K562 (cell line): ENCODE measurements at regions not wholly inside any gene's neighbourhood (a gene's known extent, or its start where the extent isn't known, plus 50 kb on each side); places are given as distances from the start of the nearest gene placed in this dataset.

Source experiments
- ATAC-seq: fragments of 200-7000 bp; cut with Tn5 transposase; 3 replicates; pipeline ENCODE4 v1.9.1; 2020; ENCODE audit warnings: moderate library complexity
- BruUV-seq: library from RNA; stranded (reverse); fragments of 400-500 nt; replicated peaks from 2 replicates; lab custom pipeline; 2021; lab: Mats Ljungman, UMichigan
- CTCF ChIA-PET: fragments of 300-600 bp; formaldehyde crosslinking; extraction: SDS; loops from one replicate; lab custom pipeline; 2021; ENCODE audit warnings: low intra/inter-chr PET ratio; lab: Yijun Ruan, JAX
- POLR2A ChIA-PET: fragments of 300-600, 350-650 bp; sonication (Branson Sonifier 250); formaldehyde crosslinking; extraction: SDS; loops from one replicate; lab custom pipeline; 2021; ENCODE audit warnings: antibody characterized with exemption, inconsistent platforms; lab: Yijun Ruan, JAX
- DNase-seq, 4 experiments: peaks; one replicate each; pipeline versions ENCODE4 v3.0.0 to v3.0.0-alpha.2; 2011 to 2018; ENCODE audit warnings: low spot score in 3 of 4, mixed read lengths in 3 of 4; ENCODE audit errors: extremely low read depth in 1 of 4
- FAIRE-seq: peaks from 2 replicates; lab custom pipeline; 2011; peaks lifted over from hg19 to GRCh38; lab: Jason Lieb, UNC
- H2AFZ ChIP-seq: 2 replicates; pipeline ENCODE4 v1.6.0; 2011; ENCODE audit warnings: low read depth, low read length, control low read depth, inconsistent platforms
- H3K27ac ChIP-seq: fragments of 200-600 bp; 3 replicates; pipeline ENCODE4 v1.8.0; 2011; ENCODE audit warnings: low read depth, mild to moderate bottlenecking, control low read depth, inconsistent platforms, low read length, moderate library complexity, mixed read lengths; ENCODE audit errors: extremely low read depth
- H3K27me3 ChIP-seq, 2 experiments: fragments of 300-600 bp in 1 of 2; 2 replicates in 1 of 2; 3 replicates in 1 of 2; pipeline versions ENCODE4 v1.6.0 to v1.8.0; 2011; ENCODE audit warnings: inconsistent platforms in 2 of 2, low read length in 2 of 2, mild to moderate bottlenecking in 1 of 2, mixed read lengths in 1 of 2, moderate library complexity in 1 of 2; ENCODE audit not compliant: control insufficient read depth in 2 of 2, insufficient read depth in 2 of 2
- H3K36me3 ChIP-seq: fragments of 300-600 bp; 3 replicates; pipeline ENCODE4 v1.8.0; 2011; ENCODE audit warnings: mild to moderate bottlenecking, low read length, inconsistent platforms; ENCODE audit not compliant: control insufficient read depth, insufficient read depth
- H3K4me1 ChIP-seq, 2 experiments: fragments of 200-600 bp in 1 of 2; replicated peaks in 1 of 2; 2 replicates in 1 of 2; 3 replicates in 1 of 2; pipeline versions ENCODE4 v1.5.1 to v1.8.0; 2011; ENCODE audit warnings: inconsistent platforms in 2 of 2, low read length in 2 of 2, mild to moderate bottlenecking in 1 of 2, mixed read lengths in 1 of 2, moderate library complexity in 1 of 2; ENCODE audit not compliant: control insufficient read depth in 2 of 2, insufficient read depth in 2 of 2
- H3K4me2 ChIP-seq: 2 replicates; pipeline ENCODE4 v1.6.1; 2011; ENCODE audit warnings: low read length, control low read depth, inconsistent platforms, mixed read lengths; ENCODE audit not compliant: insufficient read depth
- H3K4me3 ChIP-seq: fragments of 200-600 bp; sonication (generic), shearing (Covaris generic); 2 replicates; pipeline ENCODE4 v1.5.1; 2016; ENCODE audit warnings: control low read depth, inconsistent platforms
- H3K79me2 ChIP-seq: fragments of 200-600 bp; 3 replicates; pipeline ENCODE4 v1.8.0; 2011; ENCODE audit warnings: low read length, inconsistent platforms; ENCODE audit not compliant: control insufficient read depth, insufficient read depth
- H3K9ac ChIP-seq, 2 experiments: 2 replicates each; pipeline versions ENCODE4 v1.6.0 to v1.6.1; 2011; ENCODE audit warnings: low read depth in 2 of 2, low read length in 2 of 2, control low read depth in 1 of 2, inconsistent platforms in 1 of 2, mild to moderate bottlenecking in 1 of 2, mixed read lengths in 1 of 2; ENCODE audit not compliant: insufficient read depth in 1 of 2
- H3K9me1 ChIP-seq: one replicate; pipeline ENCODE4 v1.6.0; 2011; ENCODE audit warnings: inconsistent platforms, mild to moderate bottlenecking, low read length, moderate library complexity; ENCODE audit not compliant: control insufficient read depth, insufficient read depth
- H3K9me3 ChIP-seq: replicated peaks from 2 replicates; pipeline ENCODE4 v1.5.1; 2011; ENCODE audit warnings: low read depth, low read length, inconsistent platforms; ENCODE audit not compliant: control insufficient read depth, insufficient read depth
- H4K20me1 ChIP-seq: replicated peaks from 2 replicates; pipeline ENCODE4 v1.6.1; 2011; ENCODE audit warnings: low read length, inconsistent platforms, mixed read lengths; ENCODE audit not compliant: control insufficient read depth, insufficient read depth
- KLF1 ChIP-seq: fragments of 450-650 bp; IDR thresholded peaks from 2 replicates; pipeline ENCODE4 v1.6.1; 2016; ENCODE audit warnings: missing genetic modification characterization, missing compliant biosample characterization
- RBM17 ChIP-seq: fragments of 200-400 bp; formaldehyde crosslinking; IDR thresholded peaks from 2 replicates; pipeline ENCODE4 v1.6.1; 2017; ENCODE audit warnings: low read depth, mild to moderate bottlenecking, low read length, borderline replicate concordance
- SPI1 ChIP-seq: IDR thresholded peaks from 2 replicates; pipeline ENCODE4 v1.6.1; 2011; ENCODE audit warnings: low read depth, low read length, control low read depth, borderline replicate concordance
- ZNF165 ChIP-seq: fragments of 250-450 bp; sonication (Bioruptor Pico); IDR thresholded peaks from 2 replicates; pipeline ENCODE4 v1.4.0; 2020; ENCODE audit warnings: borderline replicate concordance
- ZNF507 ChIP-seq: conservative IDR thresholded peaks from 2 replicates; pipeline ENCODE4 v1.6.1; 2017; ENCODE audit warnings: missing genetic modification characterization, missing compliant biosample characterization
- WGBS: fragments of 100-300 bp; shearing (Covaris generic); methylation state at CpG from one replicate; pipeline ENCODE4 v1.1.6; 2016; ENCODE audit warnings: low coverage, mixed read lengths; ENCODE audit not compliant: insufficient coverage; ENCODE audit errors: missing lambda C conversion rate; 5-methylcytosine and 5-hydroxymethylcytosine counted together
- in situ Hi-C: fragments of 300-500 bp; cut with MboI; formaldehyde crosslinking; loops from 4 replicates; pipeline ENCODE4 v1.15.0; 2018; ENCODE audit warnings: inconsistent platforms, mixed read lengths
- intact Hi-C: fragments of 100-400 bp; cut with micrococcal nuclease; formaldehyde crosslinking; loops from 2 replicates; pipeline ENCODE4 v1.14.2; 2022
- TF ChIP-seq, protein P1 (sequence below): IDR thresholded peaks from 2 replicates; pipeline ENCODE4 v1.6.1; 2012; ENCODE audit warnings: low read depth, low read length, improper control_type of control experiment, borderline replicate concordance
- TF ChIP-seq, protein P2 (sequence below), 2 experiments: fragments of 450-650 bp; IDR thresholded peaks; 2 replicates each; pipeline ENCODE4 v1.6.1; 2018; ENCODE audit warnings: mild to moderate bottlenecking in 2 of 2, low read depth in 1 of 2; ENCODE audit not compliant: partially characterized antibody in 2 of 2
- TF ChIP-seq, protein P3 (sequence below), 2 experiments: fragments of 450-650 bp; conservative IDR thresholded peaks; 2 replicates each; pipeline ENCODE4 v1.6.1; 2017; ENCODE audit warnings: mild to moderate bottlenecking in 2 of 2, moderate library complexity in 2 of 2

DNA sequence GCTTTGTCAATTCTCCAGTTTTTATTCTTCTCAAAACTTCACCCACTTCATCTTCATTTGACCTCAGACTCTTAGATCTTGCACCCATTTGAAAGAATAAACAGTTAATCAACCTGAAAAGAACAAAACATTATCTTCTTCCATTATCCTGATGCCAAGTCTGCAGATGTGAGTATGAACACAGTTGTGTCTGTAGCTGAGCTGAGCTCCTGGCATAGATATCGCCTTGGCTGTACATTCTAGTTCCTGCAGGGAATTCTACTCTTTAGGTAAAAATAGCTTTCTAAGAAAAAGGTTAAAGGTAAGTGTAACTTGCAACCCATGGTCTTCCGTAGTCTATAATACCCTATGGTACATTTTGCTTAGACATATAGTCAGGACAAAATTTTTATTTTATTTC, 169.7 kb downstream of the KCNA5 start:
- in situ Hi-C loops (no loop called here), intact Hi-C loops (no loop called here)
- H3K9me3 ChIP-seq, result no peaks in the 10 kb centered on the region
- H3K79me2 ChIP-seq, result no peaks in the 10 kb centered on the region
- no peak overlapping the region for H3K9ac ChIP-seq
- H3K4me1 ChIP-seq, result no peaks in the 10 kb centered on the region; a peak in 1 of 5 replicates
- H3K4me2 ChIP-seq, result no peak overlapping the region
- BruUV-seq, result no TSS peak
- FAIRE-seq (no peak), DNase-seq (no peak), ATAC-seq (no peak)
- no peaks in the 10 kb centered on the region for H3K9me1 ChIP-seq
- H3K4me3 ChIP-seq, result no peak overlapping the region
- ChIA-PET POLR2A (interaction anchor here (0.6 kb wide), 1 partner anchor 588 kb away, joined by 4 read pairs; no protein-coding TSS in a partner anchor), CTCF (no interaction called here)
- no peak overlapping the region for H2AFZ ChIP-seq
- TF ChIP-seq ZNF165 (CRISPR knock-in tag), result no peak
- peaks cover 0 to 4% of the 10 kb centered on the region in 2 experiments; a peak in 1 of 5 replicates for H3K27me3 ChIP-seq
- no peaks in the 10 kb centered on the region for H4K20me1 ChIP-seq
- no peak overlapping the region for H3K27ac ChIP-seq
- no peaks in the 10 kb centered on the region for H3K36me3 ChIP-seq
- WGBS, result 8% methylated on average over 2 of the region's 2 CpGs

DNA sequence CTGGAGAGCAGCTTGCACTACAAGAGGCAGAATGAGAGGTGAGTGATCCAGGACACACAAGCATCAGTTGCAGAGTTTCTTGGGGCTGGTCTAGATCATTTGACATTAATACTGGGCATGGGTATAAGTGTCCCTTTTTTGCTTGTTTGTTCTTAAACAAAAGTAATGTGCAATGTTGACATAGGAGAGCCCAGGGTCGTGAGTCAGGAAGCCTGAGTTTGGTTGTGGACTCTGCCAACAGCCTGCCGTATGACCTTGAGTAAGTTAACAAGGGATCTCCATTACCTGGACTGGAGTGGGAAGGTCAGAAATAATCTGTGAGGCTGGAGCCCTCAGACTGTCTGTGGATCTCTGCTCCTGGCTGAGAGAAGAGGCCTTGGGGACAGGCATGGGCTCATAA, 170.3 kb downstream of the KCNA5 start:
- 19% methylated on average over 2 of the region's 2 CpGs for WGBS
- in situ Hi-C loops, result no loop called here
- no peak for FAIRE-seq
- no peak for TF ChIP-seq KLF1
- TF ChIP-seq, protein P1, sequence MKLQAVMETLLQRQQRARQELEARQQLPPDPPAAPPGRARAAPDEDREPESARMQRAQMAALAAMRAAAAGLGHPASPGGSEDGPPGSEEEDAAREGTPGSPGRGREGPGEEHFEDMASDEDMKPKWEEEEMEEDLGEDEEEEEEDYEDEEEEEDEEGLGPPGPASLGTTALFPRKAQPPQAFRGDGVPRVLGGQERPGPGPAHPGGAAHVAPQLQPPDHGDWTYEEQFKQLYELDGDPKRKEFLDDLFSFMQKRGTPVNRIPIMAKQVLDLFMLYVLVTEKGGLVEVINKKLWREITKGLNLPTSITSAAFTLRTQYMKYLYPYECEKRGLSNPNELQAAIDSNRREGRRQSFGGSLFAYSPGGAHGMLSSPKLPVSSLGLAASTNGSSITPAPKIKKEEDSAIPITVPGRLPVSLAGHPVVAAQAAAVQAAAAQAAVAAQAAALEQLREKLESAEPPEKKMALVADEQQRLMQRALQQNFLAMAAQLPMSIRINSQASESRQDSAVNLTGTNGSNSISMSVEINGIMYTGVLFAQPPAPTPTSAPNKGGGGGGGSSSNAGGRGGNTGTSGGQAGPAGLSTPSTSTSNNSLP, result no peak
- TF ChIP-seq SPI1, result no peak
- no peak for TF ChIP-seq RBM17
- TF ChIP-seq, protein P2, sequence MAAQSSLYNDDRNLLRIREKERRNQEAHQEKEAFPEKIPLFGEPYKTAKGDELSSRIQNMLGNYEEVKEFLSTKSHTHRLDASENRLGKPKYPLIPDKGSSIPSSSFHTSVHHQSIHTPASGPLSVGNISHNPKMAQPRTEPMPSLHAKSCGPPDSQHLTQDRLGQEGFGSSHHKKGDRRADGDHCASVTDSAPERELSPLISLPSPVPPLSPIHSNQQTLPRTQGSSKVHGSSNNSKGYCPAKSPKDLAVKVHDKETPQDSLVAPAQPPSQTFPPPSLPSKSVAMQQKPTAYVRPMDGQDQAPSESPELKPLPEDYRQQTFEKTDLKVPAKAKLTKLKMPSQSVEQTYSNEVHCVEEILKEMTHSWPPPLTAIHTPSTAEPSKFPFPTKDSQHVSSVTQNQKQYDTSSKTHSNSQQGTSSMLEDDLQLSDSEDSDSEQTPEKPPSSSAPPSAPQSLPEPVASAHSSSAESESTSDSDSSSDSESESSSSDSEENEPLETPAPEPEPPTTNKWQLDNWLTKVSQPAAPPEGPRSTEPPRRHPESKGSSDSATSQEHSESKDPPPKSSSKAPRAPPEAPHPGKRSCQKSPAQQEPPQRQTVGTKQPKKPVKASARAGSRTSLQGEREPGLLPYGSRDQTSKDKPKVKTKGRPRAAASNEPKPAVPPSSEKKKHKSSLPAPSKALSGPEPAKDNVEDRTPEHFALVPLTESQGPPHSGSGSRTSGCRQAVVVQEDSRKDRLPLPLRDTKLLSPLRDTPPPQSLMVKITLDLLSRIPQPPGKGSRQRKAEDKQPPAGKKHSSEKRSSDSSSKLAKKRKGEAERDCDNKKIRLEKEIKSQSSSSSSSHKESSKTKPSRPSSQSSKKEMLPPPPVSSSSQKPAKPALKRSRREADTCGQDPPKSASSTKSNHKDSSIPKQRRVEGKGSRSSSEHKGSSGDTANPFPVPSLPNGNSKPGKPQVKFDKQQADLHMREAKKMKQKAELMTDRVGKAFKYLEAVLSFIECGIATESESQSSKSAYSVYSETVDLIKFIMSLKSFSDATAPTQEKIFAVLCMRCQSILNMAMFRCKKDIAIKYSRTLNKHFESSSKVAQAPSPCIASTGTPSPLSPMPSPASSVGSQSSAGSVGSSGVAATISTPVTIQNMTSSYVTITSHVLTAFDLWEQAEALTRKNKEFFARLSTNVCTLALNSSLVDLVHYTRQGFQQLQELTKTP (IDR thresholded peaks at IDR 0.05; ENCODE audit: low read depth in 1 of 2, partially characterized antibody in 2 of 2), result no peak
- TF ChIP-seq, protein P3, sequence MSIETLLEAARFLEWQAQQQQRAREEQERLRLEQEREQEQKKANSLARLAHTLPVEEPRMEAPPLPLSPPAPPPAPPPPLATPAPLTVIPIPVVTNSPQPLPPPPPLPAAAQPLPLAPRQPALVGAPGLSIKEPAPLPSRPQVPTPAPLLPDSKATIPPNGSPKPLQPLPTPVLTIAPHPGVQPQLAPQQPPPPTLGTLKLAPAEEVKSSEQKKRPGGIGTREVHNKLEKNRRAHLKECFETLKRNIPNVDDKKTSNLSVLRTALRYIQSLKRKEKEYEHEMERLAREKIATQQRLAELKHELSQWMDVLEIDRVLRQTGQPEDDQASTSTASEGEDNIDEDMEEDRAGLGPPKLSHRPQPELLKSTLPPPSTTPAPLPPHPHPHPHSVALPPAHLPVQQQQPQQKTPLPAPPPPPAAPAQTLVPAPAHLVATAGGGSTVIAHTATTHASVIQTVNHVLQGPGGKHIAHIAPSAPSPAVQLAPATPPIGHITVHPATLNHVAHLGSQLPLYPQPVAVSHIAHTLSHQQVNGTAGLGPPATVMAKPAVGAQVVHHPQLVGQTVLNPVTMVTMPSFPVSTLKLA (conservative IDR thresholded peaks at IDR 0.05), result no peak
- no peak for TF ChIP-seq ZNF507 (tag)

More for the DNA sequence above, 170.3 kb downstream of the KCNA5 start:
- Histone ChIP-seq H3K9me3 (no peaks in the 10 kb centered on the region), H3K4me2 (no peak overlapping the region), H4K20me1 (no peaks in the 10 kb centered on the region), H3K27me3 (peaks cover 0 to 4% of the 10 kb centered on the region in 2 experiments; a peak in 1 of 5 replicates), H3K36me3 (no peaks in the 10 kb centered on the region), H3K79me2 (no peaks in the 10 kb centered on the region), H3K9ac (no peak overlapping the region), H3K27ac (no peak overlapping the region), H2AFZ (no peak overlapping the region), H3K4me1 (no peaks in the 10 kb centered on the region; a peak in 1 of 5 replicates), H3K4me3 (no peak overlapping the region), H3K9me1 (no peaks in the 10 kb centered on the region)
- intact Hi-C loops, result no loop called here
- ATAC-seq (no peak), DNase-seq (no peak)
- POLR2A ChIA-PET, result interaction anchor here (0.6 to 0.7 kb wide), 2 partner anchors 178 to 588 kb away, joined by 3 to 4 read pairs; no protein-coding TSS in a partner anchor
- BruUV-seq, result no TSS peak
- CTCF ChIA-PET, result no interaction called here
